ENCODE measurements at regions not wholly inside any gene's neighbourhood (a gene's known extent, or its start where the extent isn't known, plus 50 kb on each side); places are given as distances from the start of the nearest gene placed in this dataset.

DNA sequence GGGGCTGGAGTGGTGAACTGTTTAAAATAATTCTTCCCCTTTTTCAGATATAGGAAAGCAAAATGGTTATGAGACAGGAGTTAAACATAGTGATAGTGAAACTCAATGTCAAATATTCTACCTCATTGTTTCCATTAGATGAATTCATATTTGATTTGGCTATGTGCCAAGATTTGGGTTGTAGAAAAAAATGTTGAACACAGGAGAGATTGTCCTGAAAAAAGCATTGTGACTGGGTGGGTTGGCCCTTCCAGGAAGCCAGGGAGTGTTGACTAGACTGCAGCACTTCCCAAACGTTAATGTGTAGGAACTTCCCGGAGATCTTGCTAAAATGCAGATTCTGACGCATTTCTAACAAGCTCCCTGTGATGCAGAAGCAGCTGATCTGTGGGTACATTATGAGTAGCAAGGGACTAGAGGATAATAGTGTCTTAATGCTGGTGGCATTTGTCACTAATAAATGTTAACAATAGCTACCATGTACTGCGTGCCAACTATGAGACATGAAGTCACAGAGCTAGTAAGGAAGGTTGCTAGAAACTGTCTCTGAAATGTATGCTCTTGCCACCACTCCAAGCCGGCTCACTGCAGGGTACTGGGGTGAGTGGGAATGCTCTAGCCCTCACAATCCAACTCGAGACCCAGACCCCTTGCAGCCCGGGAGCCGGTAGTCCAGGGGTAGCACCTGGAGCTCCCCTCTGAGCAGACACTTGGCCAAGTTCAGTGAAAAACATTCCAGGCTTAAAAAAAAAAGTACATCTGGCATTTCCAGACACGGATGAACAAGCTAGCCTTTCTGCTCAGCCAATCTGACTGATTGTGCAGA is 120.6 kb downstream of the CD47 start:
- H2AFZ ChIP-seq (ENCODE audit: low read length): no peak overlapping the region

DNA sequence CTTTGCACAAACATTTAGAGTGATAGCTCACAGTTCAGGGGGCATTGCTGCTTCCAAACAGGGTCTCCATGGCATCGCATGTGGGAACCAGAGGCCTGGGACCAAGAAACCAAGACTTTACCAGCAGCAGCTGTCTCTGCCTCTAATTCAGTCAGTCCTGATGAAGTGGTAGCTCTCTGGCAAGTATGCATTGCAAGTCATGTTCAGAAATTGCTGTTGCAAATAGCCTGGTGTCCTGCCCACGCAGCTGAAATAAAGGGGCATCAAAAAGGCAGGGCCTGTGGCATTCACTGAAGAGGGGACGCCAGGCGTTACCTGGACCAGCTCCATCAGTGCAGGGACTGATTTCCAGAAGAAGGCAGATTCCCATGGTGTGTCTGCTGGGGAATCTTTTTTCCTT is 121.3 kb downstream of the CD47 start:
- Histone ChIP-seq H3K9me3 (ENCODE audit: insufficient read depth, low read depth, low read length) (no peaks in the 10 kb centered on the region), H2AFZ (ENCODE audit: low read length) (no peak overlapping the region), H3K4me2 (ENCODE audit: low read depth, low read length, poor library complexity, severe bottlenecking) (no peak overlapping the region), H3K4me3 (ENCODE audit: low read length, poor library complexity, severe bottlenecking) (no peak overlapping the region), H3K9me2 (replicated peaks; ENCODE audit: low read depth, low read length) (no peaks in the 10 kb centered on the region), H3K4me1 (ENCODE audit: insufficient read depth, low read length, poor library complexity, severe bottlenecking) (peaks cover 8% of the 10 kb centered on the region), H4K20me1 (ENCODE audit: insufficient read depth, low read length, poor library complexity, severe bottlenecking) (no peaks in the 10 kb centered on the region), H3K9ac (ENCODE audit: low read depth, low read length, poor library complexity, severe bottlenecking) (no peak overlapping the region), H3K79me2 (ENCODE audit: insufficient read depth, low read length) (no peaks in the 10 kb centered on the region), H3K36me3 (ENCODE audit: insufficient read depth, low read length) (no peaks in the 10 kb centered on the region), H3K27me3 (ENCODE audit: insufficient read depth, low read length, poor library complexity, severe bottlenecking) (no peaks in the 10 kb centered on the region), H3F3A (ENCODE audit: low read depth) (no peaks in the 10 kb centered on the region)
- TF ChIP-seq EZH2phosphoT487 (IDR thresholded peaks at IDR 0.05; ENCODE audit: borderline replicate concordance): no peak
- TF ChIP-seq, protein P1, sequence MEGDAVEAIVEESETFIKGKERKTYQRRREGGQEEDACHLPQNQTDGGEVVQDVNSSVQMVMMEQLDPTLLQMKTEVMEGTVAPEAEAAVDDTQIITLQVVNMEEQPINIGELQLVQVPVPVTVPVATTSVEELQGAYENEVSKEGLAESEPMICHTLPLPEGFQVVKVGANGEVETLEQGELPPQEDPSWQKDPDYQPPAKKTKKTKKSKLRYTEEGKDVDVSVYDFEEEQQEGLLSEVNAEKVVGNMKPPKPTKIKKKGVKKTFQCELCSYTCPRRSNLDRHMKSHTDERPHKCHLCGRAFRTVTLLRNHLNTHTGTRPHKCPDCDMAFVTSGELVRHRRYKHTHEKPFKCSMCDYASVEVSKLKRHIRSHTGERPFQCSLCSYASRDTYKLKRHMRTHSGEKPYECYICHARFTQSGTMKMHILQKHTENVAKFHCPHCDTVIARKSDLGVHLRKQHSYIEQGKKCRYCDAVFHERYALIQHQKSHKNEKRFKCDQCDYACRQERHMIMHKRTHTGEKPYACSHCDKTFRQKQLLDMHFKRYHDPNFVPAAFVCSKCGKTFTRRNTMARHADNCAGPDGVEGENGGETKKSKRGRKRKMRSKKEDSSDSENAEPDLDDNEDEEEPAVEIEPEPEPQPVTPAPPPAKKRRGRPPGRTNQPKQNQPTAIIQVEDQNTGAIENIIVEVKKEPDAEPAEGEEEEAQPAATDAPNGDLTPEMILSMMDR (conservative IDR thresholded peaks at IDR 0.05; ENCODE audit: low read length): no peak

More for the DNA sequence above, 120.6 kb downstream of the CD47 start:
- H3K27me3 ChIP-seq (ENCODE audit: insufficient read depth, low read length, poor library complexity, severe bottlenecking): no peaks in the 10 kb centered on the region
- H3K36me3 ChIP-seq (ENCODE audit: insufficient read depth, low read length): no peaks in the 10 kb centered on the region
- no peak for TF ChIP-seq EZH2phosphoT487 (IDR thresholded peaks at IDR 0.05; ENCODE audit: borderline replicate concordance)
- TF ChIP-seq, protein P1 (conservative IDR thresholded peaks at IDR 0.05; ENCODE audit: low read length): no peak
- H4K20me1 ChIP-seq (ENCODE audit: insufficient read depth, low read length, poor library complexity, severe bottlenecking): no peaks in the 10 kb centered on the region
- no peaks in the 10 kb centered on the region for H3F3A ChIP-seq (ENCODE audit: low read depth)
- H3K4me1 ChIP-seq (ENCODE audit: insufficient read depth, low read length, poor library complexity, severe bottlenecking): peaks cover 12% of the 10 kb centered on the region
- no peaks in the 10 kb centered on the region for H3K9me2 ChIP-seq (replicated peaks; ENCODE audit: low read depth, low read length)
- no peak overlapping the region for H3K4me2 ChIP-seq (ENCODE audit: low read depth, low read length, poor library complexity, severe bottlenecking)
- no peaks in the 10 kb centered on the region for H3K79me2 ChIP-seq (ENCODE audit: insufficient read depth, low read length)
- no peaks in the 10 kb centered on the region for H3K9me3 ChIP-seq (ENCODE audit: insufficient read depth, low read depth, low read length)
- no peak overlapping the region for H3K9ac ChIP-seq (ENCODE audit: low read depth, low read length, poor library complexity, severe bottlenecking)
- no peak overlapping the region for H3K4me3 ChIP-seq (ENCODE audit: low read length, poor library complexity, severe bottlenecking)

DNA sequence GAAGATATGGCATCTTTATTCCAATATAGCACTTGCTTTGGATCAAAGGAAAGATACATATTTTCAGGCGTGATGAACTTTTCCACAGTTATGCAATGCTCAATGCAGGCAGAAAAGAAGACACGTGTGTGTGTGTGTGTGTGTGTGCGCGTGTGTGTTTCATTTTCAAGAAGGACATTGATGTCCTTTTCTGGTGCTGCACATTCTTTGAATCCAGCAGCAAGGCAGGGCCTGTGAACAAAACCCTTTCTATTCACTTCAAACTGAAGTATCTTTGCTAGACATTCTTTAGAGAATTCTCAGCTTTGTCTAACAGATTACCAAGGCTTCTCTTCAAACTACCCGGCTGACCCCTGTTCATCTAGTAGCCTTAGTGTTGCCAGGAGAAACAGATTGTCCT is 124.6 kb downstream of the CD47 start:
- Histone ChIP-seq H3K79me2 (ENCODE audit: insufficient read depth, low read length) (no peaks in the 10 kb centered on the region), H3K9me3 (ENCODE audit: insufficient read depth, low read depth, low read length) (no peaks in the 10 kb centered on the region), H3F3A (ENCODE audit: low read depth) (no peaks in the 10 kb centered on the region), H3K4me2 (ENCODE audit: low read depth, low read length, poor library complexity, severe bottlenecking) (no peak overlapping the region), H3K4me1 (ENCODE audit: insufficient read depth, low read length, poor library complexity, severe bottlenecking) (peaks cover 8% of the 10 kb centered on the region), H3K36me3 (ENCODE audit: insufficient read depth, low read length) (no peaks in the 10 kb centered on the region), H4K20me1 (ENCODE audit: insufficient read depth, low read length, poor library complexity, severe bottlenecking) (no peaks in the 10 kb centered on the region), H3K9ac (ENCODE audit: low read depth, low read length, poor library complexity, severe bottlenecking) (no peak overlapping the region), H3K27me3 (ENCODE audit: insufficient read depth, low read length, poor library complexity, severe bottlenecking) (no peaks in the 10 kb centered on the region), H2AFZ (ENCODE audit: low read length) (0 out of 2 replicates have a peak overlapping the region, but pooled peaks have one; percentile 25), H3K4me3 (ENCODE audit: low read length, poor library complexity, severe bottlenecking) (no peak overlapping the region), H3K9me2 (replicated peaks; ENCODE audit: low read depth, low read length) (no peaks in the 10 kb centered on the region)
- no peak for TF ChIP-seq EZH2phosphoT487 (IDR thresholded peaks at IDR 0.05; ENCODE audit: borderline replicate concordance)
- TF ChIP-seq, protein P1 (conservative IDR thresholded peaks at IDR 0.05; ENCODE audit: low read length): no peak
